Immature natural killer cell (primary cell): ENCODE measurements at regions not wholly inside any gene's neighbourhood (a gene's known extent, or its start where the extent isn't known, plus 50 kb on each side); places are given as distances from the start of the nearest gene placed in this dataset.

ENCODE experiments used
- DNase-seq, 3 donors: peaks; one replicate each; pipeline ENCODE4 v3.0.0; 2022; ENCODE audit warnings: mixed read lengths in 1 of 3
- H3K27ac Mint-ChIP-seq, 6 donors: one replicate each; pipeline ENCODE4 v1.8.0; 2020; ENCODE audit warnings: mixed read lengths in 6 of 6, mild to moderate bottlenecking in 5 of 6, inconsistent platforms in 4 of 6, moderate library complexity in 3 of 6
- H3K27me3 Mint-ChIP-seq, 3 donors: one replicate each; pipeline ENCODE4 v1.8.0; 2020 to 2021; ENCODE audit warnings: low read depth in 3 of 3, mild to moderate bottlenecking in 3 of 3, mixed read lengths in 3 of 3, moderate library complexity in 3 of 3, inconsistent platforms in 1 of 3
- H3K36me3 Mint-ChIP-seq, 3 donors: one replicate each; pipeline ENCODE4 v1.8.0; 2020; ENCODE audit warnings: mixed read lengths in 3 of 3, inconsistent platforms in 2 of 3, mild to moderate bottlenecking in 2 of 3
- H3K4me1 Mint-ChIP-seq, 2 donors: one replicate each; pipeline ENCODE4 v1.8.0; 2020; ENCODE audit warnings: inconsistent platforms in 2 of 2, mild to moderate bottlenecking in 2 of 2, mixed read lengths in 2 of 2, moderate library complexity in 1 of 2
- H3K4me3 Mint-ChIP-seq, 5 donors: one replicate each; pipeline ENCODE4 v1.8.0; 2020; ENCODE audit warnings: mild to moderate bottlenecking in 5 of 5, mixed read lengths in 5 of 5, inconsistent platforms in 3 of 5, moderate library complexity in 3 of 5
- H3K9me3 Mint-ChIP-seq, 6 donors: one replicate each; pipeline ENCODE4 v1.8.0; 2020; ENCODE audit warnings: mild to moderate bottlenecking in 6 of 6, mixed read lengths in 6 of 6, inconsistent platforms in 4 of 6, moderate library complexity in 3 of 6

DNA sequence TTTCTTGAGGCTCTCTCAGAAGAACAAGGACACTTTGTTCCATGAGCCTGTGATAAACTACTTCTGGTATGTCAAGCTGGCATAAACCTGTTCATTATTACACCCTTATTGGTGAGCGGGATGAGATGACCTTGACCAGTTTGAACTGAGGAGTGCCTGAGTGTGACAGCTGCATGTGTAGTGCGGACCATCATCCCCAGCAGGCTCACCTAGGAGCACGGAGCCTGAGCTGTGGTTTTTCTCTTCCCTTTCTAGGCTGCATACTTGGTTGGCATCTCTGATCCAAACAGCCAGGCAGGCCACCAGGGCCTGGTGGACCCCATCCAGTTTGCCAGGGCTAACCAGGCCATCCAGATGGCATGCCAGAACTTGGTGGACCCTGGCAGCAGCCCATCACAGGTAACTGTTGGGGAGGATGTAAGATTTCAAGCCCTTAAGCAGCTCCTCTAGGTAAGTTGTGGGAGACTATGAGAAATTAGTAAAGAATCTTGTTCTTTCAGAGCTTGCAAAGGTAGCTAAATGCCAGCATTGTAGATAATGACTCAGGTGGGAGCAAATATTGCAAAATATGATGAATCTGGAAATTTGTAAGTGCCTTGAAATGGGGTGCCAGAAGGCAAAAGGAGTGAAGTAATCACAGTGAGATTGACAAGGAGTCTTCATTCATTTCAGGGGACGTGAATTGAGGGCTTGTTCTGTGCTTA is 288.9 kb upstream of the TPM1 start:
- H3K27ac Mint-ChIP-seq, result no peak overlapping the region
- peaks cover 0 to 2% (median 0%) of the 10 kb centered on the region in 3 donors for H3K27me3 Mint-ChIP-seq
- no peak for DNase-seq
- no peaks in the 10 kb centered on the region for H3K9me3 Mint-ChIP-seq
- H3K4me1 Mint-ChIP-seq, result no peaks in the 10 kb centered on the region
- H3K4me3 Mint-ChIP-seq, result no peak overlapping the region
- no peaks in the 10 kb centered on the region for H3K36me3 Mint-ChIP-seq

DNA sequence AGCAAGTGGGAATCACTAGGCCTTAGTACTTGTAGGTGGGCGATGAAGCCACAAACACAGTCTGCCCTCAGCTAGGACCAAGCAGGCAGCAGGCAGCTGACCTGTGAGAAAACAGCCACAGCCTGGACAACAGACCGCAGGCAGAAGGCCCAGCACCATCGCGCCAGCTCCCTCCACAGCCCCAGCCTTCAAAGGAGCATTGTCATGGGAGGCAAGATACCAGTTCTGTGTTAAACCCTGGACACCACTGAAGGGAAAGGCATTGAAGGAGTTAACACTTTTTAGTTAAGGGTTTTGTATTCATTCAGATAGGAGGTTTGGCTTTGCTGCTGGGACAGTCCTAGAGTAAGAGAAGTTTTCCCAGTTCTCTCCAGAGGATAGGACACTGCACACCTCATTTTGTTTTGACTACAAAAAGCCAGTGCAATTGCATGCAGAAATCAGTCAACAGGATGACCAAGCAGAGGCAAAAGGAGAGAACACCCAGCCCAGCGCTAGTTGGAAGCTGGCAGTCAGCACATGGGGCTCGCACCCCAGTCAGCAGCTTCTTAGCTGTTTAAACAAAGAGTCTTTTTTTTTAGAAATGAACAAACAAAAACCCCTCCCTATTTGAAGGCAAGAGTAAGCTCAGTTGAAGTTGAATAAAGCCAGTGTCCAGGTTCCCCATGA is 286.1 kb upstream of the TPM1 start:
- Mint-ChIP-seq H3K4me1 (no peaks in the 10 kb centered on the region), H3K27me3 (peaks cover 0 to 2% (median 0%) of the 10 kb centered on the region in 3 donors), H3K27ac (no peak overlapping the region), H3K4me3 (no peak overlapping the region), H3K36me3 (no peaks in the 10 kb centered on the region), H3K9me3 (no peaks in the 10 kb centered on the region)
- no peak for DNase-seq

DNA sequence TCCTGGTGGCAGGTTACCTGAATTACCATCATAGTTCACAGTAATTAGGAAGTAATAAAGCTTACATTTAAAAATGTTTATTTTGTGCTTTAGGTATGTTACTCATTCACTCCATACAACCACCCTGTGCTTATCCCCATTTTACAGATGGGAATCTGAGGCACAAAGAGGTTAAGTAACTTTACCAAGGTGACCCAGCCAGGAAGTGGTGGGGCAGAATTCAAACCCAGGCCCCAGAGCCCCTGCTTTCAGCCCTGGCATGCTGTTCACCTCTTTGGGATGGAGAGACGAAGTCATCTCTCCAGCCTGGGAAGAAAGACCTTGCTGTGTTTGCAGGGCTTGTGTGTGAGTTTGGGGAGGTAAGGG is 285.6 kb upstream of the TPM1 start:
- Mint-ChIP-seq H3K27me3 (peaks cover 0 to 2% (median 0%) of the 10 kb centered on the region in 3 donors), H3K4me1 (no peaks in the 10 kb centered on the region), H3K9me3 (no peaks in the 10 kb centered on the region), H3K36me3 (no peaks in the 10 kb centered on the region), H3K27ac (no peak overlapping the region), H3K4me3 (no peak overlapping the region)
- no peak for DNase-seq

DNA sequence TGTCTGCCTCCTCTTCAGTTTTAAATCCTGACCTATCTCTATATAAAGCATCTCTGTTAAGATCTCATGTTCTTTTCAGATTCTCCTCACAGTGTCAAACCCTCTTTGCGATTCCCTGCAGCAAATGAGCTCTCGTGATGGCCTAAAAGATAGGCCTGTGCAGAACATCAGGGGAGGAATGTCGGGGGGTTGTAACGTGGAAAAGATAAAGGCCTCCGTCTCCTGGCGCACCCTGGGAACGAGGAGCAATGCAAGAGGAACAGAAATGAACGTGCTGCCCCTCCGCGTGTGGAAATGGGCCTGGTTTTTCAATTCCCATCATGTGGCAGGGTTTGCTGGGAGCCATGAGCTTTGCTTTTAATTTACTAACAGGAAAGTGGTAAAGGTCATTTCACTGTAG is 285.0 kb upstream of the TPM1 start:
- H3K4me3 Mint-ChIP-seq, result no peak overlapping the region
- H3K27me3 Mint-ChIP-seq, result no peaks in the 10 kb centered on the region
- no peaks in the 10 kb centered on the region for H3K36me3 Mint-ChIP-seq
- no peaks in the 10 kb centered on the region for H3K4me1 Mint-ChIP-seq
- DNase-seq, result no peak
- H3K27ac Mint-ChIP-seq, result no peak overlapping the region
- H3K9me3 Mint-ChIP-seq, result no peaks in the 10 kb centered on the region

DNA sequence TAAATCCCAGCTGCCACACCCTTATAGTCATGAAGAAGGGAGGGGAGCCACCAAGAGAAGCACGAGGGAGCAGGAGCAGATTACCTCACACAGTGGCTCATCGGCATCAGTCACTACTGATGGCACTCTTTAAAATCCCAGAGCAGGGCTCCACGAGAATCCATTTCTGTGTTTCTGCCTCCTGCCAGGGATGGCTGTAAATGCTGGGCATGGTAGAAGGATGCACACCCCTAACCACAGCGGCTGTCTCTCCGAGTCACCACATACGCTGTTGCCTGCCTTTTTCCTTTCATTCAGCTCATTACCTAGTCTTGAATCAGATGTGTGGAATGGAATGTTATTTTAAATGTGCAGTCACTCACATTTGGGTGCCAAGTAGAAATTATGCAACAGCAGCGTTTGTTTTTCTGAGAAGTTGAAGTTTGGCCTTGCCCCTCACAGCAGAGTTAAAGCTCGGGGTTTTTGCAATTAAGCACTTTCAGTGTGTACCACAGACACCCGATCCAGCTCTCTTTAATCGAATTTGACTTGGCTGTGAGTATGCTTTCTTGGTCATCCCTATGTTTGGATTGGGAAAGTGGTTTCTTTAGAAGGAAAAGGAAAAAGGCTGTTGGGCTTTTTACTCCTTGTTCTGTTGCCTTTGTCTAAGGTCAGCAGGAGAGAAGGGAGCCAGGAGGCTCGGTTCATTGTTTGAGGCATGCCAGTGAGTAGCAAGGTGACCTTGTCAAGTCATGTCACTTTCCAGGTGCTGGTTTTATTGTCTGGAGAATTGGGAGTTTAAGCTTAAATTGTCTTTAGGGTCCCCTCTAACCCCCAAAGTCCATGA is 284.2 kb upstream of the TPM1 start:
- H3K4me3 Mint-ChIP-seq, result no peak overlapping the region
- no peaks in the 10 kb centered on the region for H3K4me1 Mint-ChIP-seq
- H3K36me3 Mint-ChIP-seq, result no peaks in the 10 kb centered on the region
- H3K9me3 Mint-ChIP-seq, result no peaks in the 10 kb centered on the region
- H3K27ac Mint-ChIP-seq, result no peak overlapping the region
- no peak for DNase-seq
- H3K27me3 Mint-ChIP-seq, result no peaks in the 10 kb centered on the region

DNA sequence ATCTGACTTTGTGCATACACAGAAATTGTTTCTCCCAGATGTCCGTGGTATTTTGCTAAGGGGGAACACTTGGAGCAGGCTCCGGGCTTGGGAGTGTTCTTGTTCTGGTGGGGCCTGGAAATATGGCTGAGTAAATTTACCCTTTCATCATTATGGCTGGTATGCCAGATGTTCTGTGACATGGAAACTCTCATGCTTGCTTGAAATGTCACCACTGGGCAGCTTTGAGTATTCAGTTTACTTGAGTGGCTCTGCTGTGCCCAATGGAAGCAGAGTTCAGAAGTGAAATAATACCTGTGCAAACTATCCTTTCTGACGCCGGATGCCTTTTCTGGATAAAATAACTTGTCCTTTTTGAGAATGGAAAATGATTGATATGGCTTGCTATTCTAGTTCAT is 283.6 kb upstream of the TPM1 start:
- Mint-ChIP-seq H3K4me3 (no peak overlapping the region), H3K9me3 (no peaks in the 10 kb centered on the region), H3K4me1 (no peaks in the 10 kb centered on the region), H3K36me3 (no peaks in the 10 kb centered on the region), H3K27me3 (no peaks in the 10 kb centered on the region), H3K27ac (no peak overlapping the region)
- DNase-seq, result no peak

DNA sequence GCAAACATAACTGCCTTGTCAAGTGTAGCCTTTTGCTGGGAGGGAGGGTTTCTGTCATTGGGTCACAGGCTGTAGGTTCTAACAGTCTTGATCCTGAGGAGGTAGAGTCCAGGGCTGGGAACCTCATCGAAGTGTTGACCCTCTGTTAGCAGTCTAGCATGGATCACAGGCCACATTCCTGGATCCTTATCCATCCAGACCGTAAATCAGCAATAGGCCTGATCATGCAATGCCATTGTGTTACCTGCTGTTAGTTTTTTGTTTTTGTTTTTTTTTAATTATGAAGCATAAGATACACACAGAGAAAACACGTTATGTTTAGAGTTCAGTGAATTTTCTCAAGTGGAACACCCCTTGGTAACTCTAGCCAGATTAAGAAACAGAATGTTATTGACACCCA is 282.0 kb upstream of the TPM1 start:
- Mint-ChIP-seq H3K36me3 (no peaks in the 10 kb centered on the region), H3K27ac (no peak overlapping the region), H3K4me1 (no peaks in the 10 kb centered on the region), H3K27me3 (no peaks in the 10 kb centered on the region), H3K9me3 (no peaks in the 10 kb centered on the region), H3K4me3 (no peak overlapping the region)
- no peak for DNase-seq

DNA sequence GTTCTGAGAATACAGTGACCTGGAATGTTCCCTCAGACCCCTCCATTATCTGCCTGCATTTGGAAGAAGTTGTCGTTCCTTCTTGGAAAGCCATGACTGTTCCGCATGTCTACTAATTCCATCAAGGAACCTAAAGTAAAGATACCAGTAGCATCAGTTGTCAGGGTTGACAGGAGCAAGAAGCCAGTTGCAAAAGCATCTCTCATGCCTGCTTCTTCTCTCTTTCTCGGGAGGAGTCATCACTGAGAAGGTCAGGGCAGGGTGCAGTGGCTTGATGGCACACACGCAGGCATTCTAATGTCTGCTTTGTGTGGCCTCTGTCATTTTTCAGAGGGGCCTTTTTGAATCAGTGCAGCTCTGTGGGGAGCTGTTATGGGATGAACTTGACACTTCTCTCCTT is 276.6 kb upstream of the TPM1 start:
- no peaks in the 10 kb centered on the region for H3K36me3 Mint-ChIP-seq
- H3K27ac Mint-ChIP-seq, result no peak overlapping the region
- H3K27me3 Mint-ChIP-seq, result peaks cover 0 to 1% (median 0%) of the 10 kb centered on the region in 3 donors
- H3K4me3 Mint-ChIP-seq, result no peak overlapping the region
- H3K9me3 Mint-ChIP-seq, result no peaks in the 10 kb centered on the region
- DNase-seq, result no peak
- no peaks in the 10 kb centered on the region for H3K4me1 Mint-ChIP-seq

DNA sequence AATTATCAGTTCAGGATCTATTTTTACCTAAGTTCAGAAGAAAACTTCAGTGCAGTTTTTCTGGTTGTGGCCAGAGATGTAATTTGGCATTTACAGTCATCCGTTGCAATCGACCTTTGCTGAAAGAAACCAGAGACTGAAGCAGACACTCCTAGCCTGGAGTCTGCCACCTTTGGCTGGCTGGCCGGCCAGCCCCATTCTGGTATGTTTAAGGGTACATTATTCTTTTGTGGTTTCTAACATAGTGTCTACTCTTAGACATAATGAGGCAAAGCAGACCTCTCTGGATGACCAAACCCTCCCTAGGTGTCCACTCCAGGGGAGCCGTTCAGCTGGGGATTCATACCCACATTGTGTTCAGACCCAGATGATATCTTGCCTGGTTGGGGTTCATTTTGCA is 275.9 kb upstream of the TPM1 start:
- no peak overlapping the region for H3K4me3 Mint-ChIP-seq
- no peaks in the 10 kb centered on the region for H3K36me3 Mint-ChIP-seq
- no peaks in the 10 kb centered on the region for H3K4me1 Mint-ChIP-seq
- no peak for DNase-seq
- H3K9me3 Mint-ChIP-seq, result no peaks in the 10 kb centered on the region
- H3K27me3 Mint-ChIP-seq, result peaks cover 0 to 1% (median 0%) of the 10 kb centered on the region in 3 donors
- H3K27ac Mint-ChIP-seq, result no peak overlapping the region

DNA sequence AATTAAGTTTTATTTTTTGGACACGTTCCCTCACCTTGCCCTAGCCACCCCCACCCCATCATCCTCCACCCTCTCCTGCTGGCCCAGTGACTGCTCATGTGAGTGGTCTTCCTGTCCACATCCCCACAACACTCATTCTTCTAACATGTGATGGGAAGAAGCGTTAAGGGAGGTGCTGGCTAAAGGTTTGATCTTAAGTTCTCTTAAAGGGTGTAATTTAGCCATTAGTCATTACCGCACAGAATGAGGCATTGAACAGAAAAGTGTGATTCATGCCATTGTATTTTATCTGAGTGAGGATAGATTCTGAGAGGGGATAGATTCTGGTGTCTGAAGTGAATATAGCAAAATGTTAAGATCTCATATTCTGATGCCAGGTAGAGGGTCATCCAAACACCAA is 272.9 kb upstream of the TPM1 start:
- Mint-ChIP-seq H3K4me3 (no peak overlapping the region), H3K27me3 (peaks cover 0 to 3% (median 0%) of the 10 kb centered on the region in 3 donors), H3K4me1 (no peaks in the 10 kb centered on the region), H3K9me3 (no peaks in the 10 kb centered on the region), H3K27ac (no peak overlapping the region), H3K36me3 (no peaks in the 10 kb centered on the region)
- no peak for DNase-seq

DNA sequence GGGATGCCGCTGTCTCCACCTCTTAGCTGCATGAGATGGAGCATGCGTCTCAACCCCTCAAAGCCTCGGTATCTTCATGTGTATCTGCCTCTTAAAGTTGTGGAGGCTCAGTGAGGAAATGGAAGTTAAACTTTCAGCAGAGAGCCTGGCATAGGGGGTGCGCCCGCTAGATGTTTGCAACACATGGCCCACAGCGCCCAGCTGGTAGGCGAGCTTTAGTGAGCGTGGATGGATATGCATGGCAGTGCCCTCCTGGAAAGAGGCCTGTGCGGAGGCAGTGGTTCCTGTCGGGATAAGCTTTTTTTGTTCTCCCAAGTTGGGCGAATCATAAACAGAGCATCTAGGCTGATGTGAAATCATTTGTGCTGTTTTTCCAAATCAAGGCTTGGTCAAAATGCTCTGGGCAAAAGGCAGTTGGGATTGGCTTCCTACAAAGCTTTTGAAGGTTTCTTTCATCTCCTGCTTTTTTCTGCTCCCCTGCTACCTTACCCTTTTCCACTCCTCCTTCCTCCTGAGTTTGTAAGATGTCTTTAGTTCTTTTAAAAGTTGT is 272.4 kb upstream of the TPM1 start:
- H3K27me3 Mint-ChIP-seq, result peaks cover 0 to 3% (median 0%) of the 10 kb centered on the region in 3 donors
- no peak overlapping the region for H3K4me3 Mint-ChIP-seq
- no peaks in the 10 kb centered on the region for H3K36me3 Mint-ChIP-seq
- H3K4me1 Mint-ChIP-seq, result no peaks in the 10 kb centered on the region
- no peak for DNase-seq
- H3K9me3 Mint-ChIP-seq, result no peaks in the 10 kb centered on the region
- no peak overlapping the region for H3K27ac Mint-ChIP-seq

DNA sequence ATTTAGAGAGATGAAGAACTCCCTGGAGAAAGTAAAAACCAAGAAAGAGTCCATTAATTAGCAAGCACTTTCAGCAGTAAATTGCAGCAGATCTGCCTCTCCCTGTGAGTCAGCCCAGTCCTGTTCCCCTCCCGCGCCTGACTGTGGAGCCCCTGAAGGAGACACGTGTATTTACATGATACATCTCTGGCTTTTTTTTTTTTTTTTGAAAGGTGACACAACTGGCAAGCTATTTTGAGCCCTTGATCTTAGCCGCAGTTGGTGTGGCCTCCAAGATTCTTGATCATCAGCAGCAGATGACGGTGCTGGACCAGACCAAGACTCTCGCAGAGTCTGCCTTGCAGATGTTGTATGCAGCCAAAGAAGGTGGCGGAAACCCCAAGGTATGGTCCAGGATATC is 271.8 kb upstream of the TPM1 start:
- H3K27ac Mint-ChIP-seq, result no peak overlapping the region
- peaks cover 0 to 3% (median 0%) of the 10 kb centered on the region in 3 donors for H3K27me3 Mint-ChIP-seq
- H3K36me3 Mint-ChIP-seq, result no peaks in the 10 kb centered on the region
- no peak for DNase-seq
- no peaks in the 10 kb centered on the region for H3K4me1 Mint-ChIP-seq
- H3K4me3 Mint-ChIP-seq, result no peak overlapping the region
- no peaks in the 10 kb centered on the region for H3K9me3 Mint-ChIP-seq

DNA sequence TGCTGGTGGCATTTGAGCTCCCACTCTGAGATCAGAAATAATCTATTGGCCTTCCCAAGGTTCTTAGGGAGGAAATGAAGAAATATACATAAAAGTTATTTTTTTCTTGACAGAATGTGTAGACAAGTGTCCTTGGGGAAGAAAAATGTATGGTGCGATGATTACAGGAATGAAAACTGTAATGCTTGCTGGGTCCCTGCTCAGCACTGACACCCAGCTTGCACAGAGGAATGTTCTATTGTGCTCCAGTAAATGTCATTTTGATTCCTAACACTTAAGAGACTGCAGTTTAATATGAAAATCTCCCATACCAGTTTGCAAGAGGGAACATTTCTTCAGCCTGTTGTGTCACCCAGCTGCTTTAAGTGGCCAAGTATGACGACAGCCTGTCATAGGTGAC is 271.3 kb upstream of the TPM1 start:
- Mint-ChIP-seq H3K4me1 (no peaks in the 10 kb centered on the region), H3K36me3 (no peaks in the 10 kb centered on the region), H3K4me3 (no peak overlapping the region), H3K27ac (no peak overlapping the region), H3K27me3 (peaks cover 0 to 3% (median 0%) of the 10 kb centered on the region in 3 donors), H3K9me3 (no peaks in the 10 kb centered on the region)
- DNase-seq, result no peak
